ENCODE measurements at regions not wholly inside any gene's neighbourhood (a gene's known extent, or its start where the extent isn't known, plus 50 kb on each side); places are given as distances from the start of the nearest gene placed in this dataset.

DNA sequence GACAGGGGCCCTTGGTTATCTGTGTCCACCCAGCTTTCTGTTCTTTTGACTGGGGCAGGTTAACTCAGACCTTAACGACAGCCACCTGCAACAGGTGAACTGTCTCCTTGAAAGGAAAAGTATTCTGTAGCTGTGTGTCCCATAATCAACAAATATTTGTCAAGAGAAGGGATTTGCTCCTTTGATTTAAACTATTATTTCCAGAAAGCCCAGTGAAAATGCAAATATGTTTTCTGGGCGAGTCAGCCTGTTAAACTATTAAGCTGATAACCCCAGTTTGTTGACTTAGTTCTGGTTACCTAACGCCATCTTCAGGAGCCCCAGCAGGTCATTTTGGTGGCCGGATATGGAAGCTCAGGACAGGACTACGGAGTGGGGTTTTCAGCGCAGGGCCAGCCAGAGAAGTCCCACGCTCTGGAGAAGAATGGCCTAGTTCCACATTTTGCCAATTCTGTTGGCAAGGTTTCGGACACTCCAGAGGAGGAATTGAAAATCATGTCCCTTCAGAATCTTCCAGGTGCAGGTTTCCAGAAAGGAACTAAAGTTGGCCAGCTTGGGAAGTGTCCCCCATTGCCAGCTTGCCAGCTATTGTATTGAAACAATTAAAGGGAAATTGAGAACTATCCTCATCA is 54.5 kb downstream of the ADRA2A start:
- H3K9ac ChIP-seq (ENCODE audit: low read depth, low read length): no peak overlapping the region
- peaks cover 6% of the 10 kb centered on the region for H3K4me1 ChIP-seq (ENCODE audit: control insufficient read depth, insufficient read depth, low read length)
- H3K9me3 ChIP-seq (ENCODE audit: control insufficient read depth, insufficient read depth, low read length): no peaks in the 10 kb centered on the region
- no peaks in the 10 kb centered on the region for H3K36me3 ChIP-seq (ENCODE audit: control insufficient read depth, insufficient read depth, low read length)
- no peaks in the 10 kb centered on the region for H3K27me3 ChIP-seq (ENCODE audit: control insufficient read depth, insufficient read depth, low read length)
- H3K4me3 ChIP-seq (ENCODE audit: low read depth, low read length): no peak overlapping the region

DNA sequence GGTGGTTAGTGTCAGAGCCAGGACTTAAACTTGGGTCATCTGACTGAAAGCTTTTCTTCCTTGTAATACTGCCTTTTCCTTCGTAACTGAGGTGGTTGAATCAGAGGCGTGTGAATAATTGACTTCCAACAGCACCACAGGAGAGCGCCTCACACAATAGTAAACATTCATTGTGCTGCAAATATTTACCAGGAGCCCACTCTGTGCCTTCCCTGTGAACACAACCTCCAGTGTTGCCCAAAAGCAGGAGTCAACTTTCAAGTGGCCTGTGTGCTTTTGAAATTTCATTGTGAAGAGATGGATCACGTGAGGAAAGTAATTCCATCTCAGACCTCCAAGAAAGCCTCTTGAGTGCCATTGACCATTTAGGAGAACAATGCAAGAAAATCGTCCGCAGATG is 60.2 kb downstream of the ADRA2A start:
- Histone ChIP-seq H3K36me3 (ENCODE audit: control insufficient read depth, insufficient read depth, low read length) (no peaks in the 10 kb centered on the region), H3K9me3 (ENCODE audit: control insufficient read depth, insufficient read depth, low read length) (no peaks in the 10 kb centered on the region), H3K4me1 (ENCODE audit: control insufficient read depth, insufficient read depth, low read length) (peaks cover 15% of the 10 kb centered on the region), H3K4me3 (ENCODE audit: low read depth, low read length) (no peak overlapping the region), H3K27me3 (ENCODE audit: control insufficient read depth, insufficient read depth, low read length) (no peaks in the 10 kb centered on the region), H3K9ac (ENCODE audit: low read depth, low read length) (no peak overlapping the region)

DNA sequence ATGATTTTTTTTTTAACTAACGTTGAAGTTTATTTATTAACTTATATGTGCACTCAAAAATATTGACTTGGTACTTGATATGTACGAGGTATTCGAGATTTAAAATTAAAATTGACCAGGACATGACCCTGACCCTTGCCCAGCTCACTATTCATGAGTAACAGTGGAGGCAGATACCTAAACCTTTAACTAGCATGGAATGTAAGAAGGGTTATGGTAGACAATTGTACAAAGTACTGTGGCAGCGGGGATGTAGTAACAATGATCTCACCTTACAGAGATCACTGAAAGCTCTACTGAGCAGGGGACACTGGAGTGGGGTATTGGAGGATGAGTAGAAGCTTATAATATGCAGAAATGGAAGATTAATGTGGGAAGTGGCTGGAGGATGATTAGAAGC is 60.8 kb downstream of the ADRA2A start:
- H3K9ac ChIP-seq (ENCODE audit: low read depth, low read length): no peak overlapping the region
- no peaks in the 10 kb centered on the region for H3K9me3 ChIP-seq (ENCODE audit: control insufficient read depth, insufficient read depth, low read length)
- no peaks in the 10 kb centered on the region for H3K27me3 ChIP-seq (ENCODE audit: control insufficient read depth, insufficient read depth, low read length)
- H3K36me3 ChIP-seq (ENCODE audit: control insufficient read depth, insufficient read depth, low read length): no peaks in the 10 kb centered on the region
- H3K4me3 ChIP-seq (ENCODE audit: low read depth, low read length): no peak overlapping the region
- peaks cover 15% of the 10 kb centered on the region for H3K4me1 ChIP-seq (ENCODE audit: control insufficient read depth, insufficient read depth, low read length)

DNA sequence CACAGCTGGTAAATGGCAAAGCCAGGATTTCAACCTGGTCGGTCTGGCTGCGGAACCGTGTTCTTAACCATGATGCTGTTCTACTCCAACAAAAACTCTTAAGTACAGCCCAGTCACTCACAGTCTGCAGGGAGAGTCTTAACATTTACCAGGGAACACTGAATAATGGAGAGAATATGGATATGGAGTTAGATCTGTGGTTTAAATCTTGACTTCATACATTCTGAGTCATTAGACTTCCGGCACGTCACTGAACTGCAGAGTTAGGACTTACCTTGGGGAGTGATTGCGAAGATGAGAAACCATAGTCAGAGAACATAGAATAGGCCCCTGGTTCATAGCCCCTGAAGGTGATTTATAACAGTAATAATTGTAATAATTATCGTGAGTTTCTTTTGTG is 61.7 kb downstream of the ADRA2A start:
- no peaks in the 10 kb centered on the region for H3K27me3 ChIP-seq (ENCODE audit: control insufficient read depth, insufficient read depth, low read length)
- no peak overlapping the region for H3K9ac ChIP-seq (ENCODE audit: low read depth, low read length)
- peaks cover 15% of the 10 kb centered on the region for H3K4me1 ChIP-seq (ENCODE audit: control insufficient read depth, insufficient read depth, low read length)
- no peaks in the 10 kb centered on the region for H3K36me3 ChIP-seq (ENCODE audit: control insufficient read depth, insufficient read depth, low read length)
- H3K9me3 ChIP-seq (ENCODE audit: control insufficient read depth, insufficient read depth, low read length): no peaks in the 10 kb centered on the region
- no peak overlapping the region for H3K4me3 ChIP-seq (ENCODE audit: low read depth, low read length)

DNA sequence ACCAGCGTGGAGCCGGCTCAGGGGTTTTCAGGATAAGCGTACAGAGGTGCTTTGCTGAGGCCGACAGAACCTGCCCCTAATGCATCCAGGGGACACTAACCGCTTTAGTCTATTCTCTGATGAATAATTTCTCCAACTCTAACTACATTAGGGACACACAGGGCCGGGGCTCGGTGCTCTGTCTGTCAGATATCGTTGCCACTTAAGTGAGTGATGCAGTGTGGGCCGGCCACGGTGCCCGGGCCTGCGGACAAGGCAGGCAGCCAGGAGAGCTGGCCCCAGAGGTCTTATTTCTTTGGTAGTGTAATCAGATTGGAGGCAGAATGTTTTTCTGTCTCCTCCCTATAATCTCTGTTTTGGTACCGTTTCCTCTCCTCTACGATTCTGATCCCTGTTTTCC is 62.7 kb downstream of the ADRA2A start:
- Histone ChIP-seq H3K9me3 (ENCODE audit: control insufficient read depth, insufficient read depth, low read length) (no peaks in the 10 kb centered on the region), H3K4me3 (ENCODE audit: low read depth, low read length) (no peak overlapping the region), H3K9ac (ENCODE audit: low read depth, low read length) (no peak overlapping the region), H3K4me1 (ENCODE audit: control insufficient read depth, insufficient read depth, low read length) (peaks cover 15% of the 10 kb centered on the region), H3K27me3 (ENCODE audit: control insufficient read depth, insufficient read depth, low read length) (no peaks in the 10 kb centered on the region), H3K36me3 (ENCODE audit: control insufficient read depth, insufficient read depth, low read length) (no peaks in the 10 kb centered on the region)

DNA sequence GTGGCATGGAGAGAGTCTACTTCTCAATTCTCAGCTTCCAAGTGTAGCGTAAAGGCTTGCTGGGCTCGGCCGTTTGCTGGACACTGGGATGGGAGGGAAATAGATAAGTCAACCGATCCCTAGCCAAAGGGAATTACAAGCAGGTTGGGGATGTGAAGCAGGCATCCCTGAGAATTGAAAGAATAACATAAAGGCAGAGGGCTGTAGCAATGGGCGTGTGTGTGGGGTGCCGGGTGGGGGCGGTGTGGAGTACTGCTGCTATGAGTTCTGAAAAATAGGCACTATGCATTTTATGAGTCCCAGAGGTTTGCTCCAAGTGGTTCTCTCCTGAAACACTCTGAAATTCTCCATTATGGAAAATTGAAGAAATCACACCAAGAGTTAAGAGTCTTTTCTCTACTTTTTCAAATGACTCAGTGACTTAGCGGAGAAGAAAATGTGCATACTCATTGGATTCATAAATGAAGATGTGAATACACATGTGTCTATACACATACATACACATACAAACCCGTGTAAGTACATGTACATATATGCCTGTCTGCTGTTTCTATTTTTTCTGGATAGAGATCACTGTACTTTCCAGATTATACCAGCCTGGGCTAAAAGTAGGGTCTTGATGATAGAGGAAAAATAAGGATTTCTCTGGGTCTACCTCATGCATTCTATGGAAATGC is 65.4 kb downstream of the ADRA2A start:
- Histone ChIP-seq H3K36me3 (ENCODE audit: control insufficient read depth, insufficient read depth, low read length) (no peaks in the 10 kb centered on the region), H3K9me3 (ENCODE audit: control insufficient read depth, insufficient read depth, low read length) (no peaks in the 10 kb centered on the region), H3K4me3 (ENCODE audit: low read depth, low read length) (no peak overlapping the region), H3K4me1 (ENCODE audit: control insufficient read depth, insufficient read depth, low read length) (peaks cover 15% of the 10 kb centered on the region), H3K9ac (ENCODE audit: low read depth, low read length) (no peak overlapping the region), H3K27me3 (ENCODE audit: control insufficient read depth, insufficient read depth, low read length) (no peaks in the 10 kb centered on the region)

DNA sequence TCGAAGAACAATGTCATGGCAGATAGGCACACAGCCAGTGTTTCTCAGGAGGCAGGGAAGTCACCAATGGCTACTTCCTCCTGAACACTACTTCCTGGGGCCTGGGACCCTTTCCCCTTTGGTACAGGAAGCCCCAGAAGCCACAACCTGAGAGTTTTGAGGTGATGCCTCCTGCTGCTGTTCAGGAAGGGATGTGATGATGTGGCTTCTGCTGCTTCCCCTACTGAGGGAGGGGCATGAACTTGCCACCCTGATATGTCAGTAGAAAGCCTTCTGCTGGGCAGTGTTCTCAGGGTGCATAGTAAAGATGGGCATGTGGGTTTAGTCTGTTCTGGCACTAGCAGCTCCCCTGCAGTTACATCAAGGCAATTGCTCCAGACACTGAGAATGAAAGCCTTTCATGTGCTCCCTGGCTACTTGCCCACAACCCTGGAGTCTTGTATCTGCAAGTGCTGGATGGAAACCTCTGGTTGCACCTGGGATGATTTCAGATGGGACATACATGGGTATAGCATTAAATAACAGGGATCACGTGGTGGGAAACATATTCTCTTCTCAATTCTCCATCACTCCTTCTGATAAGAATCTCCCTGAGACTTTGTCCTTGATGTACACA is 69.3 kb downstream of the ADRA2A start:
- Histone ChIP-seq H3K4me1 (ENCODE audit: control insufficient read depth, insufficient read depth, low read length) (peaks cover 3% of the 10 kb centered on the region), H3K27me3 (ENCODE audit: control insufficient read depth, insufficient read depth, low read length) (no peaks in the 10 kb centered on the region), H3K9me3 (ENCODE audit: control insufficient read depth, insufficient read depth, low read length) (no peaks in the 10 kb centered on the region), H3K9ac (ENCODE audit: low read depth, low read length) (no peak overlapping the region), H3K36me3 (ENCODE audit: control insufficient read depth, insufficient read depth, low read length) (no peaks in the 10 kb centered on the region), H3K4me3 (ENCODE audit: low read depth, low read length) (no peak overlapping the region)

DNA sequence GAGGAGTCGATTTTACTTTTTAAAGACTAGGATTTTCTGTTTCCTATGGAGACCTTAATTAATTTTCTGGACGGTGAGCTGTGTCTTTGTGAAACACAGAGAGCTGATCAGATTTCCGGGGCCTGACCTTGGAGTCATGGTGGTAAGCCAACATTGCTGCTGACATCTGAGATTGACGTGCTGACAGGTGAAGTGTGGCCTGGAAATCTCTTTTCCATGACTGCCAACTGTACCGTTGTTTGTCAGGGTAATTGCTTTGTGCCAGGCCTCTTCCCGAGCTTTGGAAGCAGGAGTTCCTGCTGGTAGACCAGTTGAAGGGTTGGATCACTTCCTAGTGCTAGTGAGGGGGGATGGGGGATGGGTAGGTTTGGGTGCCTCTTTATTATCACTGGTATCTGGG is 71.2 kb downstream of the ADRA2A start:
- no peaks in the 10 kb centered on the region for H3K36me3 ChIP-seq (ENCODE audit: control insufficient read depth, insufficient read depth, low read length)

DNA sequence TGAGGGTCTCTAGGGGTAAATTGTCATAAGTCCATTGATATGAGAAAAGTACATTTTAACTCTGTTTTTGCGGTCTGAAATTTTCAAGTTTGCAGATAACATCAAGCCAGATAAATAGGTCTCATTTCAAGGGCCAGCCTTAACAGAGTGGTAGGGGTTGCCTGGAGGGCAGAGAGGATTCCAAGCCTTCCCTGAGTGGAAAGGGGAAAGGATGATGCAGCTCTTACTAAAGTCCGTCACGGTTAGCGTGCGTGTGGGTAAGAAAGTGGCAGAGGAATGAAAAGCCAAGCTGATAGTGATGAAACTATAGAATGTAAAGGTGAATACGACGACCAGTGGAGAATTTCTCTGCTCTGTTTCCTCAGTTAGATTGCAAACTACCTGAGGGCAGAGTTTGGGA is 71.6 kb downstream of the ADRA2A start:
- Histone ChIP-seq H3K36me3 (ENCODE audit: control insufficient read depth, insufficient read depth, low read length) (no peaks in the 10 kb centered on the region), H3K4me3 (ENCODE audit: low read depth, low read length) (no peak overlapping the region), H3K9ac (ENCODE audit: low read depth, low read length) (no peak overlapping the region), H3K27me3 (ENCODE audit: control insufficient read depth, insufficient read depth, low read length) (no peaks in the 10 kb centered on the region), H3K9me3 (ENCODE audit: control insufficient read depth, insufficient read depth, low read length) (no peaks in the 10 kb centered on the region), H3K4me1 (ENCODE audit: control insufficient read depth, insufficient read depth, low read length) (no peaks in the 10 kb centered on the region)

More for the DNA sequence above, 71.2 kb downstream of the ADRA2A start:
- H3K9me3 ChIP-seq (ENCODE audit: control insufficient read depth, insufficient read depth, low read length): no peaks in the 10 kb centered on the region
- H3K4me1 ChIP-seq (ENCODE audit: control insufficient read depth, insufficient read depth, low read length): no peaks in the 10 kb centered on the region
- no peak overlapping the region for H3K9ac ChIP-seq (ENCODE audit: low read depth, low read length)
- no peaks in the 10 kb centered on the region for H3K27me3 ChIP-seq (ENCODE audit: control insufficient read depth, insufficient read depth, low read length)
- no peak overlapping the region for H3K4me3 ChIP-seq (ENCODE audit: low read depth, low read length)

DNA sequence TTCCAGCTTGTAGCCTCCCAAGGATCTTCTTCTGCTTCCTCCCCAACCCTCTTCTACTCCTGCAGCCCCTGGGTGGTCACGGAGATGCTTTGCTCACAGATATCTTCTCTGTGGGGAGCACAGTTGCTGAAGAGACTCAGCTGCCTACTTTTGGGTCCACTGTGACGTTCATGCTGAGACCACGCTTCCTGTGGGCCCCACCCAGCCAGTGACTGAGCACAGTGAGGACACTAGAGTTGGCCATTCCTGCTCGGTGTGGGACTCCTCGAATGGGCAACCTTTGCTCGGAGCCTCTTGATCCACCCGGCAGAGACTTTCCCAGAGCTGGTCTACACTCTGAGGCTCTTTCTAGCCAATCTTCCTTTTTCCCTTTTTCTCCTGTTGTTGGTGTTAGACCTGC is 73.9 kb downstream of the ADRA2A start:
- H3K4me1 ChIP-seq (ENCODE audit: control insufficient read depth, insufficient read depth, low read length): no peaks in the 10 kb centered on the region
- no peak overlapping the region for H3K9ac ChIP-seq (ENCODE audit: low read depth, low read length)
- no peak overlapping the region for H3K4me3 ChIP-seq (ENCODE audit: low read depth, low read length)
- H3K9me3 ChIP-seq (ENCODE audit: control insufficient read depth, insufficient read depth, low read length): no peaks in the 10 kb centered on the region
- no peaks in the 10 kb centered on the region for H3K36me3 ChIP-seq (ENCODE audit: control insufficient read depth, insufficient read depth, low read length)
- H3K27me3 ChIP-seq (ENCODE audit: control insufficient read depth, insufficient read depth, low read length): no peaks in the 10 kb centered on the region

DNA sequence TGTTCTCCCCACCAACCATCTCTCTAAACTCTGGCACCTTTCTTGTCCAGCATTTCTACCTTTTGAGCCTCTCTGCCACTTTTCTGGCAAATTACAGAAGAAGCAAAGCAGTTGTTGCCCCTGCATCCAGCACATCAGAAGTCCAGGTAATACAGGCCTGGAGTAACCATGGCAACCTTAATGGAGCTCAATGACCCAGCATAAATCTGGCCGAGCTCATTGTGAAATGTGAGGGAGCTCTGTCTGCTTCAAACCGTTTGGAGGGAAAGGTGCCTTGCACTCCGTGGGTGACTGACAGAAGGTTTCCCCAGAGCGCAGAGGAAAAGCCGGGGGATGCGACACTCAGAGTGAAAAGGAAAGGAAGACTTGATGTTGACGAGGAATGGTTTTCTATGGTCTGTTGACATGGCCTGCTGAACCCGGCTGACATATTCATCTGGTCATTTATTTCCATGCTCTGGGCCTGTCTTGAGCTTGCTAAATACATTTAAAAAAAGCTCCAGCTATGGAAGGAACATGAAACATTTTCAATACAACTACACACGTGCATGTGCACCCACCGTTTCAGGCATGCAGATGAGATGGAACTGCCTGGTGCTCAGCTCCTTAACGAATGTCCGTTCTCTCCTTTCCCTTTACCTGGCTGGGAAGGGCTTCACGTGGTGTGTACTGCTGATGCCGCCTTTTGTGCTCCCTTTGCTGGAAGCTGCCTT is 74.9 kb downstream of the ADRA2A start:
- Histone ChIP-seq H3K9ac (ENCODE audit: low read depth, low read length) (no peak overlapping the region), H3K4me1 (ENCODE audit: control insufficient read depth, insufficient read depth, low read length) (no peaks in the 10 kb centered on the region), H3K9me3 (ENCODE audit: control insufficient read depth, insufficient read depth, low read length) (no peaks in the 10 kb centered on the region), H3K27me3 (ENCODE audit: control insufficient read depth, insufficient read depth, low read length) (no peaks in the 10 kb centered on the region), H3K4me3 (ENCODE audit: low read depth, low read length) (no peak overlapping the region), H3K36me3 (ENCODE audit: control insufficient read depth, insufficient read depth, low read length) (no peaks in the 10 kb centered on the region)

DNA sequence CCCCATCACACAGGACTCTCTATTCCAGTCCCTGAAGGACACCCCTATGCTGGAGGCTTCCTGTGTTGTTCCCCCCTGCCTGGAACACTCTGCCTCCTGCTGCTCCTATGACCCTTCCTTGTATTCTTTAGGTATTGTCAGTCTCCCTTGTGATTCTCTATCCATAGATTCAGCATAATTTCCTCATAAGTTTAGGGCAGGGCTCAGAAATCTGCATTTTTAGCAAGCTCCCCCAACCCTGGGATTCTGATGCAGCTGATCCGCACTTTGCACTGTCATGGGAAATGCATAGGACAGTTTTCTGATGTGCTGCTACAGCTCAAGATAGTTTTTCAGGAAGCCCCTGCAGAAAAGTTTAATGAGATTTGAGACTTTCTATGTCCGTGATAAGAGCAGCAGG is 79.9 kb downstream of the ADRA2A start:
- H3K9ac ChIP-seq (ENCODE audit: low read depth, low read length): no peak overlapping the region

More for the DNA sequence above, 79.9 kb downstream of the ADRA2A start:
- Histone ChIP-seq H3K27me3 (ENCODE audit: control insufficient read depth, insufficient read depth, low read length) (no peaks in the 10 kb centered on the region), H3K36me3 (ENCODE audit: control insufficient read depth, insufficient read depth, low read length) (no peaks in the 10 kb centered on the region), H3K4me3 (ENCODE audit: low read depth, low read length) (no peak overlapping the region), H3K9me3 (ENCODE audit: control insufficient read depth, insufficient read depth, low read length) (no peaks in the 10 kb centered on the region), H3K4me1 (ENCODE audit: control insufficient read depth, insufficient read depth, low read length) (no peaks in the 10 kb centered on the region)

Measured in iPS-15b (cell line).